ENCODE measurements at regions not wholly inside any gene's neighbourhood (a gene's known extent, or its start where the extent isn't known, plus 50 kb on each side); places are given as distances from the start of the nearest gene placed in this dataset.
A peak's percentile ranks its signal among the peaks of the same experiment; 100 is the strongest.

- Histone ChIP-seq H4K8ac (ENCODE audit: low read length) (no peak overlapping the region), H2BK15ac (ENCODE audit: low read depth, poor library complexity, severe bottlenecking) (no peak overlapping the region), H3K18ac (ENCODE audit: low read depth in 1 of 2, low read length in 2 of 2) (no peak overlapping the region), H2BK120ac (ENCODE audit: low read depth, low read length) (no peak overlapping the region), H2BK5ac (ENCODE audit: low read depth, low read length, poor library complexity, severe bottlenecking) (no peak overlapping the region), H3K4me3 (ENCODE audit: insufficient read depth in 1 of 2, low read depth in 1 of 2, low read length in 2 of 2) (no peak overlapping the region), H3K9ac (ENCODE audit: low read length) (no peak overlapping the region), H3K4me2 (ENCODE audit: low read length, poor library complexity, severe bottlenecking) (no peak overlapping the region), H3K9me3 (ENCODE audit: control insufficient read depth, low read length) (no peaks in the 10 kb centered on the region), H4K91ac (ENCODE audit: low read length) (no peak overlapping the region), H3K4me1 (ENCODE audit: control insufficient read depth, insufficient read depth, low read depth, low read length) (no peaks in the 10 kb centered on the region), H3K27ac (ENCODE audit: low read length, poor library complexity, severe bottlenecking) (no peak overlapping the region), H3K14ac (ENCODE audit: low read length in 2 of 2) (no peak overlapping the region), H3K36me3 (ENCODE audit: control insufficient read depth in 1 of 2, insufficient read depth in 2 of 2, low read depth in 1 of 2, low read length in 2 of 2) (no peaks in the 10 kb centered on the region), H3K79me1 (replicated peaks; ENCODE audit: low read length, poor library complexity, severe bottlenecking) (no peaks in the 10 kb centered on the region), H3K4ac (ENCODE audit: low read depth in 1 of 2, low read length in 2 of 2) (no peak overlapping the region), H2BK12ac (ENCODE audit: low read length in 2 of 2) (no peak overlapping the region), H3K27me3 (ENCODE audit: control insufficient read depth in 1 of 2, insufficient read depth in 1 of 2, low read length in 2 of 2) (no peaks in the 10 kb centered on the region), H2AK5ac (ENCODE audit: low read length, severe bottlenecking) (no peak overlapping the region), H2AFZ (ENCODE audit: low read depth, low read length) (no peak overlapping the region), H3K23ac (ENCODE audit: low read length in 2 of 2) (no peak overlapping the region)
- 90% methylated on average over 2 of the region's 2 CpGs for WGBS
- DNase-seq: no peak
These were observed 1283.5 kb upstream of the TENM4 start for GRCh38 chr11:80724366-80724765.

- Histone ChIP-seq H3K4me3 (ENCODE audit: insufficient read depth in 1 of 2, low read depth in 1 of 2, low read length in 2 of 2) (no peak overlapping the region), H2AFZ (ENCODE audit: low read depth, low read length) (no peak overlapping the region), H3K79me1 (replicated peaks; ENCODE audit: low read length, poor library complexity, severe bottlenecking) (no peaks in the 10 kb centered on the region), H3K27me3 (ENCODE audit: control insufficient read depth in 1 of 2, insufficient read depth in 1 of 2, low read length in 2 of 2) (no peaks in the 10 kb centered on the region), H2BK12ac (ENCODE audit: low read length in 2 of 2) (no peak overlapping the region), H2BK5ac (ENCODE audit: low read depth, low read length, poor library complexity, severe bottlenecking) (no peak overlapping the region), H3K9ac (ENCODE audit: low read length) (no peak overlapping the region), H3K36me3 (ENCODE audit: control insufficient read depth in 1 of 2, insufficient read depth in 2 of 2, low read depth in 1 of 2, low read length in 2 of 2) (no peaks in the 10 kb centered on the region), H3K9me3 (ENCODE audit: control insufficient read depth, low read length) (no peaks in the 10 kb centered on the region), H3K23ac (ENCODE audit: low read length in 2 of 2) (no peak overlapping the region), H4K91ac (ENCODE audit: low read length) (no peak overlapping the region), H3K4me2 (ENCODE audit: low read length, poor library complexity, severe bottlenecking) (no peak overlapping the region), H2AK5ac (ENCODE audit: low read length, severe bottlenecking) (no peak overlapping the region), H2BK120ac (ENCODE audit: low read depth, low read length) (no peak overlapping the region), H3K27ac (ENCODE audit: low read length, poor library complexity, severe bottlenecking) (no peak overlapping the region), H2BK15ac (ENCODE audit: low read depth, poor library complexity, severe bottlenecking) (no peak overlapping the region), H3K18ac (ENCODE audit: low read depth in 1 of 2, low read length in 2 of 2) (no peak overlapping the region), H3K4ac (ENCODE audit: low read depth in 1 of 2, low read length in 2 of 2) (no peak overlapping the region), H3K14ac (ENCODE audit: low read length in 2 of 2) (no peak overlapping the region), H3K4me1 (ENCODE audit: control insufficient read depth, insufficient read depth, low read depth, low read length) (no peaks in the 10 kb centered on the region), H4K8ac (ENCODE audit: low read length) (no peak overlapping the region)
- DNase-seq: peak; percentile 86
- 27% methylated on average over 1 of the region's 1 CpG for whole genome bisulfite sequencing
These were observed 1281.8 kb upstream of the TENM4 start for GRCh38 chr11:80722629-80723028.

- H4K91ac ChIP-seq (ENCODE audit: low read length): no peak overlapping the region
- H3K23ac ChIP-seq (ENCODE audit: low read length in 2 of 2): no peak overlapping the region
- no peak overlapping the region for H3K14ac ChIP-seq (ENCODE audit: low read length in 2 of 2)
- no peak overlapping the region for H3K4me3 ChIP-seq (ENCODE audit: insufficient read depth in 1 of 2, low read depth in 1 of 2, low read length in 2 of 2)
- no peak overlapping the region for H3K4me2 ChIP-seq (ENCODE audit: low read length, poor library complexity, severe bottlenecking)
- H3K36me3 ChIP-seq (ENCODE audit: control insufficient read depth in 1 of 2, insufficient read depth in 2 of 2, low read depth in 1 of 2, low read length in 2 of 2): no peaks in the 10 kb centered on the region
- H3K4me1 ChIP-seq (ENCODE audit: control insufficient read depth, insufficient read depth, low read depth, low read length): no peaks in the 10 kb centered on the region
- no peaks in the 10 kb centered on the region for H3K9me3 ChIP-seq (ENCODE audit: control insufficient read depth, low read length)
- H3K79me1 ChIP-seq (replicated peaks; ENCODE audit: low read length, poor library complexity, severe bottlenecking): no peaks in the 10 kb centered on the region
- H4K8ac ChIP-seq (ENCODE audit: low read length): no peak overlapping the region
- no peak overlapping the region for H2AFZ ChIP-seq (ENCODE audit: low read depth, low read length)
- H3K4ac ChIP-seq (ENCODE audit: low read depth in 1 of 2, low read length in 2 of 2): no peak overlapping the region
- H2BK5ac ChIP-seq (ENCODE audit: low read depth, low read length, poor library complexity, severe bottlenecking): no peak overlapping the region
- WGBS: over 99% methylated on average over 2 of the region's 4 CpGs
- H2BK15ac ChIP-seq (ENCODE audit: low read depth, poor library complexity, severe bottlenecking): no peak overlapping the region
- H3K27ac ChIP-seq (ENCODE audit: low read length, poor library complexity, severe bottlenecking): no peak overlapping the region
- DNase-seq: no peak
- no peak overlapping the region for H2BK12ac ChIP-seq (ENCODE audit: low read length in 2 of 2)
- no peak overlapping the region for H2BK120ac ChIP-seq (ENCODE audit: low read depth, low read length)
- no peak overlapping the region for H3K18ac ChIP-seq (ENCODE audit: low read depth in 1 of 2, low read length in 2 of 2)
- no peak overlapping the region for H2AK5ac ChIP-seq (ENCODE audit: low read length, severe bottlenecking)
- H3K9ac ChIP-seq (ENCODE audit: low read length): no peak overlapping the region
- H3K27me3 ChIP-seq (ENCODE audit: control insufficient read depth in 1 of 2, insufficient read depth in 1 of 2, low read length in 2 of 2): no peaks in the 10 kb centered on the region
These were observed 1279.5 kb upstream of the TENM4 start for GRCh38 chr11:80720295-80720694.

- Histone ChIP-seq H3K14ac (ENCODE audit: low read length in 2 of 2) (no peak overlapping the region), H2BK15ac (ENCODE audit: low read depth, poor library complexity, severe bottlenecking) (no peak overlapping the region), H2BK5ac (ENCODE audit: low read depth, low read length, poor library complexity, severe bottlenecking) (no peak overlapping the region), H3K4me3 (ENCODE audit: insufficient read depth in 1 of 2, low read depth in 1 of 2, low read length in 2 of 2) (no peak overlapping the region), H4K8ac (ENCODE audit: low read length) (no peak overlapping the region), H3K36me3 (ENCODE audit: control insufficient read depth in 1 of 2, insufficient read depth in 2 of 2, low read depth in 1 of 2, low read length in 2 of 2) (no peaks in the 10 kb centered on the region), H3K18ac (ENCODE audit: low read depth in 1 of 2, low read length in 2 of 2) (no peak overlapping the region), H3K23ac (ENCODE audit: low read length in 2 of 2) (no peak overlapping the region), H2AK5ac (ENCODE audit: low read length, severe bottlenecking) (no peak overlapping the region), H2BK12ac (ENCODE audit: low read length in 2 of 2) (no peak overlapping the region), H3K4me1 (ENCODE audit: control insufficient read depth, insufficient read depth, low read depth, low read length) (no peaks in the 10 kb centered on the region), H3K27me3 (ENCODE audit: control insufficient read depth in 1 of 2, insufficient read depth in 1 of 2, low read length in 2 of 2) (no peaks in the 10 kb centered on the region), H4K91ac (ENCODE audit: low read length) (no peak overlapping the region), H3K27ac (ENCODE audit: low read length, poor library complexity, severe bottlenecking) (no peak overlapping the region), H3K79me1 (replicated peaks; ENCODE audit: low read length, poor library complexity, severe bottlenecking) (no peaks in the 10 kb centered on the region), H3K9me3 (ENCODE audit: control insufficient read depth, low read length) (no peaks in the 10 kb centered on the region), H3K9ac (ENCODE audit: low read length) (no peak overlapping the region), H2BK120ac (ENCODE audit: low read depth, low read length) (no peak overlapping the region), H3K4me2 (ENCODE audit: low read length, poor library complexity, severe bottlenecking) (no peak overlapping the region), H3K4ac (ENCODE audit: low read depth in 1 of 2, low read length in 2 of 2) (no peak overlapping the region), H2AFZ (ENCODE audit: low read depth, low read length) (no peak overlapping the region)
- DNase-seq: no peak
These were observed 1278.4 kb upstream of the TENM4 start for GRCh38 chr11:80719292-80719646.
